AG04450 (cell line): ENCODE measurements at regions not wholly inside any gene's neighbourhood (a gene's known extent, or its start where the extent isn't known, plus 50 kb on each side); places are given as distances from the start of the nearest gene placed in this dataset.
"Not testable (repeated sequence)": the region's sequence is repeated elsewhere in the genome, so short reads cannot be mapped to it uniquely, and the experiment has no call there.

ENCODE experiments used
- CTCF ChIA-PET: fragments of 300-600, 350-600 bp; formaldehyde crosslinking; extraction: SDS; loops from one replicate; lab custom pipeline; 2022; ENCODE audit warnings: antibody characterized with exemption, inconsistent platforms; lab: Charles Lee
- POLR2A ChIA-PET: fragments of 350-600 bp; formaldehyde crosslinking; extraction: SDS; loops from one replicate; lab custom pipeline; 2021; ENCODE audit warnings: antibody characterized with exemption, inconsistent platforms; lab: Yijun Ruan, JAX
- DNase-seq: peaks from one replicate; pipeline ENCODE4 v3.0.0-alpha.2; 2011; ENCODE audit warnings: low read depth, low spot score
- H3K27ac ChIP-seq: one replicate; pipeline ENCODE4 v1.5.1; 2012; ENCODE audit warnings: low read depth, low read length, control low read depth
- H3K27me3 ChIP-seq: one replicate; pipeline ENCODE4 v1.6.0; 2012; ENCODE audit warnings: low read length; ENCODE audit not compliant: control insufficient read depth, insufficient read depth
- H3K4me3 ChIP-seq: 2 replicates; pipeline ENCODE4 v1.5.1; 2011; ENCODE audit warnings: mild to moderate bottlenecking, low read depth, low read length, control low read depth
- H3K9me3 ChIP-seq: 2 replicates; pipeline ENCODE4 v1.5.1; 2012; ENCODE audit warnings: low read length; ENCODE audit not compliant: control insufficient read depth, insufficient read depth
- CTCF ChIP-seq: IDR thresholded peaks from 2 replicates; pipeline ENCODE4 v1.5.1; 2011; ENCODE audit warnings: low read depth, low read length, control low read depth, inconsistent platforms

- DNase-seq: no peak
- Histone ChIP-seq H3K27ac (no peak overlapping the region), H3K9me3 (no peaks in the 10 kb centered on the region), H3K4me3 (no peak overlapping the region), H3K27me3 (peaks cover 10% of the 10 kb centered on the region)
- CTCF ChIA-PET: interaction anchor here (1.6 kb wide), 1 partner anchor 10 kb away, joined by 5 read pairs; no protein-coding TSS in a partner anchor
- POLR2A ChIA-PET: no interaction called here
- TF ChIP-seq CTCF: no peak
Measured at GRCh38 chr6:18538315-18538714, 151.2 kb downstream of the RNF144B start.

- Histone ChIP-seq H3K27ac (no peak overlapping the region), H3K27me3 (peaks cover 3% of the 10 kb centered on the region), H3K4me3 (no peak overlapping the region), H3K9me3 (no peaks in the 10 kb centered on the region)
- ChIA-PET POLR2A (no interaction called here), CTCF (interaction anchor here (1.0 kb wide), 1 partner anchor 15 kb away, joined by 3 read pairs; no protein-coding TSS in a partner anchor)
- no peak for TF ChIP-seq CTCF
- no peak for DNase-seq
Measured at GRCh38 chr6:18543051-18543450, 155.9 kb downstream of the RNF144B start.

- H3K27ac ChIP-seq, DNase-seq, H3K27me3 ChIP-seq, H3K4me3 ChIP-seq, H3K9me3 ChIP-seq, POLR2A ChIA-PET: not testable (repeated sequence)
- CTCF ChIA-PET: interaction anchor here (1.0 kb wide), 1 partner anchor 51 kb away, joined by 3 read pairs; no protein-coding TSS in a partner anchor
Measured at GRCh38 chr6:18545142-18545541, 158.0 kb downstream of the RNF144B start.

- Histone ChIP-seq H3K4me3 (no peak overlapping the region), H3K9me3 (no peaks in the 10 kb centered on the region), H3K27me3 (peaks cover 3% of the 10 kb centered on the region), H3K27ac (no peak overlapping the region)
- POLR2A ChIA-PET: no interaction called here
- no peak for TF ChIP-seq CTCF
- DNase-seq: no peak
- CTCF ChIA-PET: interaction anchor here (1.0 kb wide), 1 partner anchor 51 kb away, joined by 3 read pairs; no protein-coding TSS in a partner anchor
Measured at GRCh38 chr6:18545726-18546125, 158.6 kb downstream of the RNF144B start.

- Histone ChIP-seq H3K9me3 (no peaks in the 10 kb centered on the region), H3K4me3 (no peak overlapping the region), H3K27me3 (peaks cover 3% of the 10 kb centered on the region), H3K27ac (no peak overlapping the region)
- POLR2A ChIA-PET: no interaction called here
- no peak for TF ChIP-seq CTCF
- no peak for DNase-seq
- CTCF ChIA-PET: no interaction called here
Measured at GRCh38 chr6:18550119-18550518, 163.0 kb downstream of the RNF144B start.
